ENCODE measurements at regions not wholly inside any gene's neighbourhood (a gene's known extent, or its start where the extent isn't known, plus 50 kb on each side); places are given as distances from the start of the nearest gene placed in this dataset.
"Not testable (repeated sequence)": the region's sequence is repeated elsewhere in the genome, so short reads cannot be mapped to it uniquely, and the experiment has no call there.

DNA sequence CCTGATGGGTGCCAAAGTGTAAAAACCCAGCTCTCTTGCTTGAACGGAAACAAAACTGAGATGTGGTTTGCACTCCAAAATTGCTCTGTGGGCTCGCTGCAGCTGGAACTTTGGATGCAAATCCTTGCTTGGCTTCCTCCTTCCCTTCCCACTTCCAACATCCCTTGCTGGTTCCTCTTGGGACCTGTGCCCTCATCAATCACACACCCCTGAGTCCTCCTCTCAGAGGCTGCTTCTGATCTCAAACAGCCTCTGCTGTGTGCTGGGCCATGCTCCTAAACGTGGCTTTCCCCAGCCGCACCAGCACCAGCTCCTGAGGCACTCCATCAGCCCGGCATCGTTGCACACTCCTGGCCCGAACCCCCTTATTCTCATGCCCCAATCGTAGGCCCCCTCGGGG, 124.3 kb upstream of the RAB4A start:
- no peak for DNase-seq (ENCODE audit: low spot score)

DNA sequence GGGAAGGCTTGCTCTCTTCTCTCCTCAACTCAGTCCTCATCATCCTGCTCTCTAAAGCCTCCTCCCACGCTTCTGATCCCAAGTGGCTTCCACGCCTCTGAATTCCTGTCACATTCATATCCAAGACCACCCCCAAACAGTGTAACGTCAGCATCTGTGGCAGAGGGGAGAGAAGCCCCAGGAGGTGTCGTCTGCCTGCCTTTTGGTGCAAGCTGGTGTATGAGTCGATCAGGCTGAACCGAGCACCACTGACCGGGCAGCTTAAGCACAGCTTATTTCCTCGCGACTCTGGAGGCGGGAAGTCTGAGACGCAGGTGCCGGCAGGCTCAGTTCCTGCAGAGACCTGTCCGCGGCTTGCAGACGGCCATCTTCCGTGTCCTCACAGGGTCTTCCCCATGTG, 123.8 kb upstream of the RAB4A start:
- DNase-seq (ENCODE audit: low spot score): no peak

DNA sequence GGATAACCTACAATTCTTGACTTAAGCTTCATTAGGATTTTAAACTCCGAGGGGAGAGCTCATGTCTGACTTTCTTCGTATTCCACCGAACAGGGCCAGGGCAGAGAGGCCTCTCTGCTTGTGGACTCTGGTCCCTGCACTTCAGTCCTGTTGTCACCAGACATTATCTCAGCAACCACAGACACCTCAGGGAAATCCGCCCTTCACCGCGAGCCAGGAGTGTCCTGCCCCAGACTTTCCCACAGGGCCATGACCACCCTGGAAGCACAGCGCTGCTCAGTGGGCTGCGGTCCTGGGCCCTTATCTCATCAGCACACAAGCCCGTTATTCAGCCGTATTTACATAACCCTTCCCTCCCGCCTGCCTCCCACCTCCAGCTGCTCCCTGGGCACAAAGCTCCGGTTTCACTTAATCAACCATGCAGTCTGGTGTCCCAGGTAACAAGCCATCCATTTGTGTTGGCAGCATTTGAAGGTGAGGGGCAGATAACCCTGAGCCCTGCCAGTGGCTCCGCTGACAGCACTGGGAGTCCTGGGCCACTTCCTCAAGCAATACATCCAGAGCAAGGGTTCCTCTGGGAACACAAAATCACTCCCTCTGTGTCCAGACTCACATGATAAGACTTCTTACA, 122.8 kb upstream of the RAB4A start:
- no peak for DNase-seq (ENCODE audit: low spot score)

DNA sequence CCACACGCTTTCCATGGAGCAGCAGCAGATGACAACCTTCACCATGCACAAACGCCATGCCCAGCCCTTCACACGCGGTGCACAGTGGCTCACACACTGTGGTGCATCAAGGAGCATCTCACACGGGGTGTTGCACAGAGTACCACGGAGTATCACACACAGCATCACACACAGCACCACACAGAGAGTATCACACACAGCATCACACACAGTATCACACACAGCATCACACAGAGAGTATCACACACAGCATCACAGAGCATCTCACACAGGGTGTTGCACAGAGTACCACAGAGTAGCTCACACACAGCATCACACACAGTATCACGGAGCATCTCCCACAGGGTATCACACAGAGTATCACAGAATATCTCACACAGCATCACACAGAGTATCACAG, 122.2 kb upstream of the RAB4A start:
- DNase-seq (ENCODE audit: low spot score): no peak

DNA sequence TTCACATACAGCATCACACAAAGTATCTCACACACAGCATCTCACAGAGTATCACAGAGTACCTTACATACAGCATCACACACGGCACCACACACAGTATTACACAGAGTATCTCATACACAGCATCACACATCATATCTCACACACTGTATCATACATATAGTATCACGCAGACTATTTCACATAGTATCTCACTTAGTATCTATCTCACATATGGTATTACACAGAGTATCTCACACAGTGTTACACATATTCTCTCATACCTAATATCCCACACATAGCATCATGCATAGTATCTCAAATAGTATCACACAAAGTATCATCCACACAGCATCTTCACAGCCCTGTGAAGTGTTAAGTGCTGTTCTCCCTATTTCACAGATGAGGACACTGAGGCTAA, 121.5 kb upstream of the RAB4A start:
- DNase-seq (ENCODE audit: low spot score): no peak

DNA sequence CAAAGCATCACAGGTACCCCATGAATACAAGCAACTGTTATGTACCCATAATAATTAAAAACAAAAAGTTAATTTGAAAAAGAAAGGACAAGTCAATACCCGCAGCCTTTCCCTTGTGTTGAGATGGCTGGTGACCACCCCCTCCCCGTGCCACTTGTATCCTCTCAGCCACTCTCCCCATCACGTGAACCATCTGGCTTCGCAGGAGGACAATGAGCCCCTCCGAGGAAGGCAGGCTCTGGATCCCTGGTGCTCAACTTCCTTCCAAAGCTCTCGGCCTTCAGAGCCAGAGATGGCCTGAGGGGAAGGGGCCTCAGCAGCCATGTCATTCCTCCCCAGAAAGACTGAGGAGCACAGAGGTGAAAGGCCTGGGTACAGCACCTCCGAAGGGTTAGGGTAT, 120.4 kb upstream of the RAB4A start:
- no peak for DNase-seq (ENCODE audit: low spot score)

DNA sequence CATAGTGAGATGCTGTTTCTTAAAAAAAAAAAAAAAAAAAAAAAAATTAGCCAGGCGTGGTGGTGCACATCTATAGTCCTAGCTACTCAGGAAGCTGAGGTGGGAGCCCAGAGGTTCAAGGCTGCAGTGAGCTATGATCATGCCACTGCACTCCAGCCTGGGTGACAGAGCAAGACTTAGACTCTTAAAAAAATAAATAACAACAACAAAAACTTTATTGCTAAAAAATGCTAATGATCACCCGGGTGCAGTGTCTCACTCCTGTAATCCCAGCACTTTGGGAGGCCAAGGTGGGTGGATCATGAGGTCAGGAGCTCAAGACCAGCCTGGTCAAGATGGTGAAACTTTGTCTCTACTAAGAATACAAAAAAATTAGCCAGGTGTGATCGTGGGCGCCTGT, 119.5 kb upstream of the RAB4A start:
- not testable (repeated sequence) for DNase-seq (ENCODE audit: low spot score)

DNA sequence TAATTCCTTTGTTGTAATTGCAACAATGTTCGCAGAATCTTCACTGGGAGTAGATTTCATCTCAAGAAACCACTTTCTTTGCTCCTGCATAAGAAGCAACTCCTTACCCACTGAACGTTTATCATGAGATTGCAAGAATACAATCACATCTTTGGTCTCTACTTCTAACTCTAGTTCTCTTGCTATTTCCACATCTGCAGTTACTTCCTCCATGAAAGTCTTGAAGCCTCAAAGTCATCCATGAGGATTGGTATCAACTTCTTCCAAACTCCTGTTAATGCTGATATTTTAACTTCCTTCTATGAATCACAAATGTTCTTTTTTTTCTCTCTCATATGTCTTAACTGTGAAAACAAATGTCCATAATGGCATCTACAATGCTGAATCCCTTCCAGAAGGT, 118.6 kb upstream of the RAB4A start:
- DNase-seq (ENCODE audit: low spot score): no peak

DNA sequence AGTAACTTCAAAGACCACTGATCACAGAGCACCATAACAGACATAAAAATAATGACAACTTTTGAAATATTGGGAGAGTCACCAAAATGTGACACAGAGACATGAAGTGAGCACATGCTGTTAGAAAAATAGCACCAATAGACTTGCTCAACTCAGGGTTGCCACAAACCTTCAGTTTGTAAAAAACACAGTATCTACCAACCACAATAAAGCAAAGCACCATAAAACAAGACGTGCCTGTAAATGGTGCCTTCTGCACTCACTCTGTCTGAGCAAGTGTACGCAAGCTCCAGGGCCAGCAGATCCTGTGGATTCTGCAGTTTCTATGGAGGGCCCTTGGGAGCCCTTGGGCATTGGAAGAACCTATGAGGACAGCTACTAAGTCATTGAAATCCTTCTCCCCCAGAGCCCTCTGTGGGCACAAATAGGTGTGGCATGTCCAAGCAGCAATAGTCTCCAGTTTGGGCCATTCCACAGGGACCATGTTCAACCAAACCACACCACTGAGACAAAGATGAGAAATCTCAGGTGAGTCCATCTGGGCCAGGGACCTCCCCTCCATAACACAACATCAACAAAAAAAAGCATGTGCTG, 116.9 kb upstream of the RAB4A start:
- no peak for DNase-seq (ENCODE audit: low spot score)

DNA sequence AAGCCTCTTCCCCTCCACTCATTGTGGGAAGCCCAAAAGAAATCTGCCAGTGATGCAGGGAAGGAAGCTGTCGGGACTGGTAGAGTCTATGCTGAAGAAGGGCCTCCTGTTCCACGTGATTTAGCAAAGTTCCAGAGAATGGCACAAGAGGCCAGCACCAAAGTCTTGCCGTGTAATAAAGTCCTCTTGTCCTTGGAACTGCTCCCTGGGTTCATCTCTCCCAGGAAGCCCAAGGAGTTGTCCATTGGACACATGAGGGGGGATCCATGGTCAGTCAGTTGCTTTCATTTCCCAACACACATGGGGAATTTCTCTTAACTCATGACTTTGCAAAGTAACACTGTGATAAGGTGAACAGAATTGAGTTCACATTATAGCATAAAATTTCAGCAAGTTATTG, 116.1 kb upstream of the RAB4A start:
- DNase-seq (ENCODE audit: low spot score): no peak

DNA sequence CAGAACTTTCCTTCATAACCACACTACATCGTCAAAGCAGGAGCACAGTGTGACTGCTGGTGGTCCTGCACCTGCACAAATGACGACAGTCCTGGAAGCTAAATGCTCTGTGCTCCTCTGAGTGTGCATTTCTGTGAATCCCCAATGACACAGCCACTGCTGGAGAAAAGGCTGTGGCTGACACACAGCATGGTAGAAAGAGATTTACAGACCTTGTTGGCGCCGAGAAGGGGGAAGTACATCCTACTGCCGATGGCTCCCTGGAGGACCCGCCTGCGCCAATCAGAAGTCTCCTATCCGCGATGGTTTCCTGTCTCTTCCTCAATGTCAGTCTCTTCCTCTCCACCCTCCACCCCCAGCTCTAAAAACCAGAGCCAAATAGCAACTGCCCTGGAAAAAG, 115.4 kb upstream of the RAB4A start:
- DNase-seq (ENCODE audit: low spot score): no peak

DNA sequence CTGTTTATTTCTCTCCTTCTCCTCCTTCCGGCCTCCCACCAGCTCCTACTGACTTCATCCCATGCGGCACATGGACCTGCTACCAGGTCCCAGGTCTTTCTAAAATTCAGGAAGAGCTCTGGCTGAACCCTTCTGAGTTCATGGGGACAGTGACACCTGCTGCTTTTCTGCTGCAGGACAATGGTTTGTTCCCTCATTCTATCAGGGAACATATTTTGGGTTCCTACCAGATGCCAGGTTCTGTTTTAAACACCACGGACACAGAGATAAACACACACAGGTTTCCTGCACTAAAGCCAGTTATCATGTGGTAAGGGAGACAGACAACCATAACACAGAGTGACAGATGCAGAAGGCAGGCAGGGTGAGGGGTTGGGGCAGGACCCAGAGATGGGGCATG, 114.0 kb upstream of the RAB4A start:
- peak; percentile 61 for DNase-seq (ENCODE audit: low spot score)

DNA sequence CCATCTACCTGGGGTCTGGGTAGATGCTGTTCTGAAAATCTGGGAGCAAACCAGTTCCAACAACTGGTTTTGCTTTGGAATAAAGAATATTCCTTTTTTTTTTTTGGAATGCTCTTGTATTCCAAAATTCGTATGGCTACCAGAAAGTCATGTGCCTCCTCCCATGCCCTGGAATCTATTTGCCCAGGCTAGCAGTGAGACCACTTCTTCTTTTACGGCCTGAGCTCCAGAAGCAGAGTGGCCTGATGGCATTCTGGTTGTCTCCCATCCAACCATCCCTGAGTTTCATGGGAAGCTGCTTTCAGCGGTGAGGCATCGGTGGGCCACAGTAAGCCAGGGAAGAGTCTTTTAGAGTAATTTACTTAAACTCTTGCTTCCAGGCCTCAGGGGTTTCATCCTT, 113.4 kb upstream of the RAB4A start:
- no peak for DNase-seq (ENCODE audit: low spot score)

DNA sequence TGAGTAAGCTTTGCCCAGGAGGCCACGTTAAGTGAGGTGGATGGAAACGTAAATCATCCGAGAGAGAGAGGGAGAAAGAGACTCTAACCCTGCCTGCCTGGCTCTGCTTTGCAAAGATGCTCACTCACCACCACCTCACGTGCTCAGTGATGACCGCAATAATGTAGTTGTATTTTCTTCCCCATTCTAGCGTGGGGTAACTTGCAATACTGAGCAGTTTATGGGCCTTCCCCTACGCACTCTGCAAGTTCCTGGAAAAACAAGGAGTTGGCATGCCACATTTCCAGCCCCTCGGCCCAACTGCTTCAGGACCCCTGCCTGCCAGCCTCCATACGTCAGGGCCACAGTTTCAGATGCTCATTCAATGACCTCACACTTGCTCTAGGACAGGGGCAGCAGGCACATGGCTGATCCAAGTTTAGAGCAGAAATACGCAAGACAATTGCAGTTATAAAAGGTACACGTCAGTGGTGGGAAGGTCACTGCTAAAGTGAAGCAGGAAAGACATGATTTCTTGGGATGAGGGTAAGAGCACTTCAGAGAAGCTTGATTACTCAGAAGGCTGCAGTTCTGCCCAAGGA, 112.5 kb upstream of the RAB4A start:
- no peak for DNase-seq (ENCODE audit: low spot score)

DNA sequence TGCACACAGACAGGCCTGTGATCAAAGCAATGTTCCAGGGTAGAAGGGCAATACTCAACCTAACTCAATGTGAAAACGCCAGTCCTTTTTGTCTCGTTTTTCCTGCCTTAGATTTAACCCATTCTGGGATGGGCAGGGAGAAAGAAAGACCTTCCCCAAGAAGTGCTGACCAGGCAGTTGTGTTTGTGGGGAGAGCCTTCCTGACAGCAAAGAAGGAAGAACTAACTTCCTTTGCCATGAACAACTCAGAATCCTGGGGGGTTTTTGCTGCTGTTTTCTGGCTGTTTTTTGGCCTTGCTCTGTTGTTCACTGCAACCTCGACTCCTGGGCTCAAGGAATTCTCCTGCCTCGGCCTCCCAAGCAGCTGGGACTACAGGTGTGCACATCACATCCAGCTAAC, 112.0 kb upstream of the RAB4A start:
- DNase-seq (ENCODE audit: low spot score): no peak

DNA sequence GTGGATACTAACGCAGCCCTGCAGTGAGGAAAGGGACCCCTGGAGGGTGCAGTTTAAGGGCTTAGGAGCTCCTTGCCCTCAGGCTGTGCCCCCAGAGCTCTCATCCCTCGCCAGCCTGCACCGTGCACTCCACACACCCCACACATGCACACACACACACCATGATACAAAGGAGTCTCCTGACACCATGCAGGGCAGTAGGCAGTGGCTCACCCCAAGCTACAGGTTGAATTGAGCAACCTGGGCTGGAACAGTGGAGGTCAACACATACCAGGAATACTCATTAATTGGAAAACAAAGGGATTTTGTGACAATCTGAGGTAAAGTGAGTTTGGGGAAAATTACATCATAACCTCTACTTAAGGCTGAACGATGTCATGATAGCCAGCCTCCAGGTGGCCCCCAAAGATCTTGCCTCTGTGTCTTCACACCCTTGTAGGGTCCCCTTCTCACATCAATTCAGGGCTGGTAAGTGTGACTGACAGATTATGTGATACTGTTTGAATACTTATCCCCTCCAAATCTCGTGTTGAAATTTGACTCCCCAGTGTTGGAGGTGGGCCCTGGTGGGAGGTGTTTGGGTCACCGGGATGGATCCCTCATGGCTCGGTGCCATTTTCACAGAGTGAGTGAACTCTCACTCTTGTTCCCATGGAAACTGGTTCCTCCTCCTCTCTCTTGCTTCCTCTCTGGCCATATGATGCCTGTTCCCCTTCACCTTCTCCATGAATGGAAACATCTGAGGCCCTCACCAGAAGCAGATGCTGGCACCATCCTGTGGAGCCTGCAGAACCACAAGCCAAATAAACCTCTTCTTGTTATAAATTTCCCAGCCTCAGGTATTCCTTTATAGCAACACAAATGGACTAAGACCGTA, 111.0 kb upstream of the RAB4A start:
- no peak for DNase-seq (ENCODE audit: low spot score)

DNA sequence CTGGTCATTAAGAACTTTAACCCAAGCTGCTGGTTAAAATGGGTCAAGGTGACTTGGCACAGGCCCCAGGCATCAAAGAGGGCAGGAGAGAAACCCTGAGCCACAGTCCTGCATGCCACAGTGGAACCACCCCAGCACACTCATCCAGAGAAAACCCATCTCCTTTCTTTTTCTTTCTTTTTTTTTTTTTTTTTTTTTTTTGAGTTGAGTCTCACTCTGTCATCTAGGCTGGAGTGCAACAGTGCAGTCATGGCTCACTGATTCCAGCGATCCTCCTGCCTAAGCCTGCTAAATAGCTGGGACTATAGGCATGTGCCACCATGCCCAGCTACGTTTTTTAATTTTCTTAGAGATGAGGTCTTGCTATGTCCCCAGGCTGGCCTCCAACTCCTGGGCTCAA, 109.2 kb upstream of the RAB4A start:
- DNase-seq (ENCODE audit: low spot score): peak; percentile 35

DNA sequence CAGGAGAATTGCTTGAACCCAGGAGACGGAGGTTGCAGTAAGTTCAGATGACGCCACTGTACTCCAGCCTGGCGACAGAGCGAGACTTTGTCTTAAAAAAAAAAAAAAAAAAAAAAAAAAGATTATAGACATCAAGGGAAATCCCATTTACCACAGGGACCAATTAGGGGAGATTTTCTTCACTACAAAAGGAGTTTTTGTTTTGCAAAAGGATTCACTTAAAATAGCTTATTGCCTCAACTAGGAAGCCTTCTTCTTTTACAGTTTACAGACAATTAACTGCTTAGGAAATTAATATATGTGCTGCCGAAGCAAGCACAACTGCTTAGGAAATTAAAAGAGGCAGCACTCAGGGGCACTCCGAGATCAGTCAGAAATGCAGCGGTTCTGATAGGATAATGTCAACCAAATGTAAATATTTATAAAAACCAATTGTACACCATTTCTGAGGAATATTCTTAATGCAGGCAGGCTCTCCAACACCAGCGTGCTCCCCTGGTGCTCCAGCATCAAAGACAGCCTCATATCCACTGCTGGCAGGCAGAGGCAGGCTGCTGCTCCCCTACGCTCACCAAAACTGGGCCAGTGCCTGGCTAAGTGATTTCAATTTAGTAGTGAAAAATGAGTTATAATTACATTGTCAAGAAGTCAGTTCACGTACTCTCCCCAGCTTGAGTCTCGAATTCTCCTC, 107.9 kb upstream of the RAB4A start:
- no peak for DNase-seq (ENCODE audit: low spot score)

DNA sequence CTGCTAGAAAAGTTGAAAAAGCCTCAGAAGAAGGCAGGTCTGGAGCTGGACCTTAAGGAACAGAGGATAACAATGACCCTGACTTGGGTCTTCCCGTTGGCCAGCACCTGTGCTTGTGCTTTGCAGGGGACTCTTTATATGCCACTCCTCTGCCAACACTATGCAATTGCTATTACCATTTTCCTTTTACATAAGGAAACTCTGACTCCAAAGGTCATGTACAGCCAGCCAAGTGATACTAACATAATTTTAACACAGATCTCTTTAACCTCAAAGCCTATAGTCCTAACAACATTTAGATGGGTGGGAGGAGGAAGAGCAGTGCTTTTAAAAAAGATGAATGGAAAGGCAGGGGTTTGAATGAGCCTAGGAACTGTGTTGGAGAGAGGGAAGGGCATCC, 106.6 kb upstream of the RAB4A start:
- DNase-seq (ENCODE audit: low spot score): peak; percentile 36

DNA sequence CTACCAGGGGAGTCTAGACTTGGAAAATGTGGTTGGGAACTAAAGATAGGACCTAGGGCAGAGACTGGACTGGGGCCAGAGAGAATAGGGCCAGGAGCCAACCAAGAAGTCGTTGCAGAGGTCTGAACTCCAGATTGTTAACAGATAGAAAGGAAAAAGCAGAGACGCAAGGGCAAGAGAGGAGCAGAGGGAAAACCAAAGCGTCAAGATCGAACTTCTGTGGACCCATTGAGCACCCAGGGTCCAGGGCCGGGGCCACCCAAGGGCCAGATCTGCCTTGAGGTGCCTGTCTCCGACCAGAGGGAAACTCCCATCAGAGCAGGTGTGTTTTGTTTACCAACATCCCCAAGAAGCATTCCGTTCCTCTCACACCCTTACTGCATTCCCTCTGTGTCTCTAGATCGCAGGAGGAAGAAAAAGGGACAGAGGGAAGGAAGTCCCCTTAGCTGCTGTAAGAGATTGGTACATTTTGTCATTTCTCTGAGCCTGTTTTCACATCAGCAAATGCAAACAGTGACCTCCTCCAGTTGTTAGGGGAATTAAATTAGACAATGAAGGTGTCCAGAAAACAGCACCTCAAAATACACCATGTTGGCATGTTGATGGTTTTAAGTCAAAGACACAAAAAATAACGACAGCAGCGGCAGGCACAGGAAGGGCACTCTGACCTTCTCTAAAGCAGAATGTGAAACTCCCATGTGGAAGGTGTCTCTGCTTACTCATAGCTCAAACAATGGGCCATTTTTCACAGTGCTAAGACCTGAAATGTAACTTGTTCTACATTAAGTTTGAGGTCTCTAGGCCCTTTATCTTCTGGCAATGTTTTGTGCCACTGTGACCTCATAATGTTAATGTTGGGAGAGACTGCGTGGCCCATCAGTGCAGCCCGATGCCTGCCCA, 105.8 kb upstream of the RAB4A start:
- peak; percentile 70 for DNase-seq (ENCODE audit: low spot score)

DNA sequence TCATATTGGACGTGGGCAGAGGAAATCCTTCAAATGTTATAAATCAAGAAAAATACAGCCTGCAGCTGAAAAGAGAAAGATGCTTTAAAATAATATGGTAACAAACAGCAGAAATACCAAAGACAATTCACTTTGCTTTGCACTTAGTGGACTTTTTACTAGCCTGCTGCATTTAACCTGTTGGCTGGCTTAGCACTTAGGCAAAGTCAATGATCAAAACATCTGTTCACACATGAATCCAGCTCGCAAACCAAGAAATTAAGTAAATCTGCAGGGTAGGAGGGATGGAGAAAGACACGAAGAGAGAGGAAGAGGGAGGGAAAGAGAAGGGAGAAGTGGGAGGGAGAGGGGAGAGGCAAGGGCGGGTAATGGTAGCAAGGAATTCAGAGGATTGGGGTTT, 103.6 kb upstream of the RAB4A start:
- no peak for DNase-seq (ENCODE audit: low spot score)

All from HT-29 (cell line).